SU-DHL-6 (cell line): ENCODE measurements at regions not wholly inside any gene's neighbourhood (a gene's known extent, or its start where the extent isn't known, plus 50 kb on each side); places are given as distances from the start of the nearest gene placed in this dataset.

Source experiments
- EZH2phosphoT487 ChIP-seq: fragments of 200-600 bp; sonication (generic), shearing (Covaris generic); conservative IDR thresholded peaks from 2 replicates; pipeline ENCODE4 v1.6.1; 2018; ENCODE audit warnings: mild to moderate bottlenecking, antibody characterized with exemption, low read length, moderate library complexity, mixed read lengths
- TF ChIP-seq, protein P1 (sequence below): fragments of 200-600 bp; sonication (generic); IDR thresholded peaks from one replicate; pipeline ENCODE4 v1.5.1; 2017; ENCODE audit warnings: antibody characterized with exemption, mild to moderate bottlenecking, low read length, moderate library complexity; ENCODE audit not compliant: insufficient read depth, poor library complexity, severe bottlenecking

DNA sequence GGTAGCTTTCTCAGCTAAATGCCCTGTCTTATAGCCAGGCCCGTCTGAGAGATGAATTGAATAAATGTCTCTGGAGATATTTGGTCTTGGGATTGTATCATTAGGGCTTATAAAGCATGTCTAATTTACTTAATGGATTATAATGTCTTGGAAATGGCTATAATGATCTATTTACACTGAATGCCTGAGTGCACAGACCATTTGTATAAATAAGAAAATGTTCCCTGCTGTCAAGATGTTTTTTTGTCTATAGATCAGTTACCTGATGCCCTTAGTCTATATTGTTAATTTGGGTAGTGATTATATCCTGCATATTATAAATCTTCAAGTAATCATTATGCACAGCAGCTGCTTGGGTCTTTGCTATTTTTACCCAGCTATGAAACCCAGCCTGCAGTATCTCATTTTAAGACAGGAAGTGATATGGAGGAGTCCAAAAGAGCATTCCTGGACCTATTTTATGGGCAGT, 112.9 kb upstream of the ACTBL2 start:
- TF ChIP-seq, protein P1, sequence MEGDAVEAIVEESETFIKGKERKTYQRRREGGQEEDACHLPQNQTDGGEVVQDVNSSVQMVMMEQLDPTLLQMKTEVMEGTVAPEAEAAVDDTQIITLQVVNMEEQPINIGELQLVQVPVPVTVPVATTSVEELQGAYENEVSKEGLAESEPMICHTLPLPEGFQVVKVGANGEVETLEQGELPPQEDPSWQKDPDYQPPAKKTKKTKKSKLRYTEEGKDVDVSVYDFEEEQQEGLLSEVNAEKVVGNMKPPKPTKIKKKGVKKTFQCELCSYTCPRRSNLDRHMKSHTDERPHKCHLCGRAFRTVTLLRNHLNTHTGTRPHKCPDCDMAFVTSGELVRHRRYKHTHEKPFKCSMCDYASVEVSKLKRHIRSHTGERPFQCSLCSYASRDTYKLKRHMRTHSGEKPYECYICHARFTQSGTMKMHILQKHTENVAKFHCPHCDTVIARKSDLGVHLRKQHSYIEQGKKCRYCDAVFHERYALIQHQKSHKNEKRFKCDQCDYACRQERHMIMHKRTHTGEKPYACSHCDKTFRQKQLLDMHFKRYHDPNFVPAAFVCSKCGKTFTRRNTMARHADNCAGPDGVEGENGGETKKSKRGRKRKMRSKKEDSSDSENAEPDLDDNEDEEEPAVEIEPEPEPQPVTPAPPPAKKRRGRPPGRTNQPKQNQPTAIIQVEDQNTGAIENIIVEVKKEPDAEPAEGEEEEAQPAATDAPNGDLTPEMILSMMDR: no peak
- TF ChIP-seq EZH2phosphoT487: no peak
